ENCODE measurements at regions not wholly inside any gene's neighbourhood (a gene's known extent, or its start where the extent isn't known, plus 50 kb on each side); places are given as distances from the start of the nearest gene placed in this dataset.

- DNase-seq = no peak
Observed at GRCh38 chr5:86786955-86787354, 169.2 kb downstream of the COX7C start.

- no peak for DNase-seq
Observed at GRCh38 chr5:86795659-86796058, 177.9 kb downstream of the COX7C start.

GRCh38 chr5:86797677-86798076 is 179.9 kb downstream of the COX7C start:
- no peak for DNase-seq

- no peak for DNase-seq
Observed at GRCh38 chr5:86806206-86806605, 188.5 kb downstream of the COX7C start.

- DNase-seq = no peak
Observed at GRCh38 chr5:86807046-86808031, 189.6 kb downstream of the COX7C start.

GRCh38 chr5:86814315-86814714 is 196.6 kb downstream of the COX7C start:
- no peak for DNase-seq

GRCh38 chr5:86814907-86815306 is 197.2 kb downstream of the COX7C start:
- DNase-seq = no peak

- no peak for DNase-seq
Observed at GRCh38 chr5:86824637-86825036, 206.9 kb downstream of the COX7C start.

- no peak for DNase-seq
Observed at GRCh38 chr5:86831128-86831527, 213.4 kb downstream of the COX7C start.

- no peak for DNase-seq
Observed at GRCh38 chr5:86833868-86834267, 216.1 kb downstream of the COX7C start.

- DNase-seq = no peak
Observed at GRCh38 chr5:86837610-86838009, 219.9 kb downstream of the COX7C start.

- no peak for DNase-seq
Observed at GRCh38 chr5:86838083-86838482, 220.3 kb downstream of the COX7C start.

GRCh38 chr5:86841000-86841644 is 223.4 kb downstream of the COX7C start:
- DNase-seq = no peak

- DNase-seq = no peak
Observed at GRCh38 chr5:86858442-86858841, 240.7 kb downstream of the COX7C start.

- DNase-seq = no peak
Observed at GRCh38 chr5:86861512-86861911, 243.8 kb downstream of the COX7C start.

- DNase-seq = no peak
Observed at GRCh38 chr5:86862093-86862492, 244.4 kb downstream of the COX7C start.

- no peak for DNase-seq
Observed at GRCh38 chr5:86864051-86864450, 246.3 kb downstream of the COX7C start.

- DNase-seq = no peak
Observed at GRCh38 chr5:86865256-86865785, 247.6 kb downstream of the COX7C start.

GRCh38 chr5:86866036-86866435 is 248.3 kb downstream of the COX7C start:
- no peak for DNase-seq

- DNase-seq = no peak
Observed at GRCh38 chr5:86869268-86869667, 251.5 kb downstream of the COX7C start.

- no peak for DNase-seq
Observed at GRCh38 chr5:86875539-86875938, 257.8 kb downstream of the COX7C start.

- no peak for DNase-seq
Observed at GRCh38 chr5:86878250-86878649, 260.5 kb downstream of the COX7C start.

- no peak for DNase-seq
Observed at GRCh38 chr5:86879086-86879485, 261.3 kb downstream of the COX7C start.

- no peak for DNase-seq
Observed at GRCh38 chr5:86880344-86880743, 262.6 kb downstream of the COX7C start.

Data from bone marrow (tissue), 2 donors.